GM12878 (cell line): ENCODE measurements at regions not wholly inside any gene's neighbourhood (a gene's known extent, or its start where the extent isn't known, plus 50 kb on each side); places are given as distances from the start of the nearest gene placed in this dataset.

ENCODE experiments used
- ATAC-seq: fragments of 200-7000 bp; cut with Tn5 transposase; 3 replicates; pipeline ENCODE4 v1.9.1; 2020; ENCODE audit warnings: mild to moderate bottlenecking, moderate library complexity
- BruUV-seq: library from RNA; stranded (reverse); fragments of 400-500 nt; replicated peaks from 2 replicates; lab custom pipeline; 2021; lab: Mats Ljungman, UMichigan
- CTCF ChIA-PET: fragments of 300-600 bp; sonication (Branson Sonifier 250); formaldehyde crosslinking; extraction: SDS; loops from one replicate; lab custom pipeline; 2021; ENCODE audit warnings: inconsistent platforms; lab: Yijun Ruan, JAX
- POLR2A ChIA-PET: fragments of 350-600 bp; formaldehyde crosslinking; extraction: SDS; loops from one replicate; lab custom pipeline; 2021; ENCODE audit warnings: inconsistent platforms; lab: Charles Lee
- RAD21 ChIA-PET: fragments of 300-600 bp; sonication (Branson Sonifier 250); formaldehyde crosslinking; loops from one replicate; lab custom pipeline; 2023; ENCODE audit warnings: antibody characterized with exemption; ENCODE audit not compliant: unreplicated experiment; lab: Charles Lee
- SMC1A ChIA-PET: fragments of 300-600 bp; sonication (Branson Sonifier 250); formaldehyde crosslinking; loops from one replicate; lab custom pipeline; 2023; ENCODE audit not compliant: unreplicated experiment, uncharacterized antibody; lab: Charles Lee
- DNase-seq: peaks from one replicate; pipeline ENCODE4 v3.0.0-alpha.2; 2011; ENCODE audit warnings: low read depth, low spot score
- FAIRE-seq: peaks from 3 replicates; lab custom pipeline; 2011; peaks lifted over from hg19 to GRCh38; lab: Jason Lieb, UNC
- H2AFZ ChIP-seq: 2 replicates; pipeline ENCODE4 v1.6.0; 2011; ENCODE audit warnings: low read depth, low read length, control low read depth; ENCODE audit not compliant: control insufficient read depth
- H3K27ac ChIP-seq: 2 replicates; pipeline ENCODE4 v1.5.1; 2011; ENCODE audit warnings: control low read depth; ENCODE audit not compliant: control insufficient read depth, insufficient read depth
- H3K27me3 ChIP-seq, 2 experiments: replicated peaks in 1 of 2; 2 replicates each; pipeline versions ENCODE4 v1.6.0 to v1.6.1; 2011; ENCODE audit warnings: low read length in 1 of 2; ENCODE audit not compliant: control insufficient read depth in 2 of 2, insufficient read depth in 2 of 2
- H3K36me3 ChIP-seq, 2 experiments: 2 replicates each; pipeline ENCODE4 v1.5.1; 2011; ENCODE audit warnings: low read length in 1 of 2; ENCODE audit not compliant: control insufficient read depth in 2 of 2, insufficient read depth in 2 of 2
- H3K4me1 ChIP-seq: 2 replicates; pipeline ENCODE4 v1.6.1; 2011; ENCODE audit warnings: mild to moderate bottlenecking, low read length, moderate library complexity, mixed read lengths; ENCODE audit not compliant: control insufficient read depth, insufficient read depth
- H3K4me2 ChIP-seq: 2 replicates; pipeline ENCODE4 v1.6.0; 2011; ENCODE audit warnings: control low read depth; ENCODE audit not compliant: control insufficient read depth, insufficient read depth
- H3K4me3 ChIP-seq: fragments of 200-600 bp; sonication (generic); 2 replicates; pipeline ENCODE4 v1.5.1; 2016
- H3K79me2 ChIP-seq: 2 replicates; pipeline ENCODE4 v1.6.0; 2011; ENCODE audit warnings: low read length; ENCODE audit not compliant: control insufficient read depth, insufficient read depth
- H3K9ac ChIP-seq: 2 replicates; pipeline ENCODE4 v1.8.0; 2011; ENCODE audit warnings: low read length, control low read depth, mixed read lengths; ENCODE audit not compliant: control insufficient read depth, insufficient read depth
- H3K9me3 ChIP-seq: replicated peaks from 3 replicates; pipeline ENCODE4 v1.5.1; 2011; ENCODE audit warnings: mild to moderate bottlenecking, low read length; ENCODE audit not compliant: control insufficient read depth, insufficient read depth
- H4K20me1 ChIP-seq: 2 replicates; pipeline ENCODE4 v1.6.0; 2011; ENCODE audit not compliant: control insufficient read depth, insufficient read depth
- ATF7 ChIP-seq: fragments of 450-650 bp; IDR thresholded peaks from 2 replicates; pipeline ENCODE4 v1.6.1; 2016; ENCODE audit warnings: low read depth, mild to moderate bottlenecking
- IKZF2 ChIP-seq, 2 experiments: fragments of 450-650 bp; IDR thresholded peaks; 2 replicates each; pipeline ENCODE4 v1.6.1; 2017; ENCODE audit warnings: mild to moderate bottlenecking in 2 of 2, moderate library complexity in 2 of 2
- KAT2A ChIP-seq: conservative IDR thresholded peaks from 2 replicates; pipeline ENCODE4 v1.6.1; 2011; ENCODE audit warnings: low read depth, low read length; ENCODE audit not compliant: control insufficient read depth
- NBN ChIP-seq: fragments of 450-650 bp; IDR thresholded peaks from 2 replicates; pipeline ENCODE4 v1.6.1; 2016
- NFYB ChIP-seq: IDR thresholded peaks from 2 replicates; pipeline ENCODE4 v1.6.1; 2011; ENCODE audit warnings: low read depth, mild to moderate bottlenecking, low read length, improper control_type of control experiment, moderate library complexity; ENCODE audit not compliant: insufficient read depth
- SIX5 ChIP-seq: IDR thresholded peaks from 2 replicates; pipeline ENCODE4 v1.6.1; 2011; ENCODE audit warnings: mild to moderate bottlenecking, low read depth, low read length, moderate library complexity; ENCODE audit not compliant: severe bottlenecking
- SRF ChIP-seq, 2 experiments: IDR thresholded peaks; 2 replicates each; pipeline ENCODE4 v1.6.1; 2011; ENCODE audit warnings: low read depth in 2 of 2, low read length in 2 of 2, mild to moderate bottlenecking in 1 of 2, moderate library complexity in 1 of 2
- YY1 ChIP-seq: IDR thresholded peaks from 2 replicates; pipeline ENCODE4 v1.6.1; 2011; ENCODE audit warnings: low read depth, mild to moderate bottlenecking, low read length
- ZBED1 ChIP-seq: IDR thresholded peaks from 2 replicates; pipeline ENCODE4 v1.6.1; 2016; ENCODE audit warnings: borderline replicate concordance
- WGBS: methylation state at CpG from one replicate; pipeline ENCODE4 v1.1.6; 2016; ENCODE audit warnings: low lambda C conversion rate; ENCODE audit not compliant: insufficient replicate concordance, insufficient coverage; ENCODE audit errors: missing lambda C conversion rate; 5-methylcytosine and 5-hydroxymethylcytosine counted together
- in situ Hi-C: fragments of 300-500 bp; cut with MboI; formaldehyde crosslinking; loops from 9 replicates; pipeline ENCODE4 v1.14.3; 2018; ENCODE audit warnings: mixed read lengths
- intact Hi-C: fragments of 100-400 bp; cut with micrococcal nuclease; formaldehyde crosslinking; loops from one replicate; pipeline ENCODE4 v1.14.2; 2022; ENCODE audit not compliant: unreplicated experiment
- TF ChIP-seq, protein P1 (sequence below): fragments of 450-650 bp; IDR thresholded peaks from 2 replicates; pipeline ENCODE4 v1.6.1; 2016; ENCODE audit warnings: mild to moderate bottlenecking, moderate library complexity, borderline replicate concordance
- TF ChIP-seq, protein P2 (sequence below): fragments of 450-650 bp; conservative IDR thresholded peaks from 2 replicates; pipeline ENCODE4 v1.6.1; 2017; ENCODE audit warnings: mild to moderate bottlenecking, moderate library complexity
- TF ChIP-seq, protein P3 (sequence below): IDR thresholded peaks from 2 replicates; pipeline ENCODE4 v1.6.1; 2011; ENCODE audit warnings: mild to moderate bottlenecking, low read depth, low read length, moderate library complexity; ENCODE audit not compliant: insufficient replicate concordance
- TF ChIP-seq, protein P4 (sequence below): fragments of 450-650 bp; IDR thresholded peaks from 2 replicates; pipeline ENCODE4 v1.6.1; 2017; ENCODE audit warnings: mild to moderate bottlenecking, moderate library complexity

DNA sequence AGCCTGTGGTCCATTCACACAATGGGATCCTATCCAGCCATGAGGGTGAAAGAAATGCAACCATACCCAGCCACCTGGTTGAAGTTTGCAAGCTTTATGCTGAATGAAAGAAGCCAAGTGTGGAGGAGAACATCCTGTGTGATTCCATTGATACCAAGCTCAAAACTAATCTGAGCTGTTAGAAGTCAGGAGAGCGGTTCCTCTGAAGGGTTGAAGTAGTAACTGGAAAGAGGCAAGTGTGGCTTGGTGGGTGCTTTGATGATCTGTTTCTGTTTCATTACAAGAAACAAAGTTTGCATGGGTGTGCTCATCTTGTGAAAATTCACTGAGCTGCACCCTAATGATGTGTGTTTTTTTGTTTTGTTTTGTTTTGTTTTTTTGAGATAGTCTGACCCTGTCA is 99.4 kb downstream of the SALL1 start:
- Histone ChIP-seq H3K4me1 (no peaks in the 10 kb centered on the region), H3K36me3 (no peaks in the 10 kb centered on the region), H3K27me3 (no peaks in the 10 kb centered on the region), H3K79me2 (no peaks in the 10 kb centered on the region), H3K9me3 (no peaks in the 10 kb centered on the region), H3K27ac (no peak overlapping the region), H3K9ac (no peak overlapping the region), H3K4me2 (no peak overlapping the region), H2AFZ (no peak overlapping the region), H3K4me3 (no peak overlapping the region), H4K20me1 (no peaks in the 10 kb centered on the region)
- BruUV-seq, result no TSS peak
- ChIA-PET RAD21 (no interaction called here), POLR2A (no interaction called here), SMC1A (no interaction called here), CTCF (interaction anchor here (1.4 kb wide), 1 partner anchor 18 kb away, joined by 3 read pairs; no protein-coding TSS in a partner anchor)
- no peak for DNase-seq
- WGBS, result 6% methylated on average over 1 of the region's 1 CpG
- FAIRE-seq, result no peak
- intact Hi-C loops (no loop called here), in situ Hi-C loops (no loop called here)
- no peak for ATAC-seq
- TF ChIP-seq, protein P1, sequence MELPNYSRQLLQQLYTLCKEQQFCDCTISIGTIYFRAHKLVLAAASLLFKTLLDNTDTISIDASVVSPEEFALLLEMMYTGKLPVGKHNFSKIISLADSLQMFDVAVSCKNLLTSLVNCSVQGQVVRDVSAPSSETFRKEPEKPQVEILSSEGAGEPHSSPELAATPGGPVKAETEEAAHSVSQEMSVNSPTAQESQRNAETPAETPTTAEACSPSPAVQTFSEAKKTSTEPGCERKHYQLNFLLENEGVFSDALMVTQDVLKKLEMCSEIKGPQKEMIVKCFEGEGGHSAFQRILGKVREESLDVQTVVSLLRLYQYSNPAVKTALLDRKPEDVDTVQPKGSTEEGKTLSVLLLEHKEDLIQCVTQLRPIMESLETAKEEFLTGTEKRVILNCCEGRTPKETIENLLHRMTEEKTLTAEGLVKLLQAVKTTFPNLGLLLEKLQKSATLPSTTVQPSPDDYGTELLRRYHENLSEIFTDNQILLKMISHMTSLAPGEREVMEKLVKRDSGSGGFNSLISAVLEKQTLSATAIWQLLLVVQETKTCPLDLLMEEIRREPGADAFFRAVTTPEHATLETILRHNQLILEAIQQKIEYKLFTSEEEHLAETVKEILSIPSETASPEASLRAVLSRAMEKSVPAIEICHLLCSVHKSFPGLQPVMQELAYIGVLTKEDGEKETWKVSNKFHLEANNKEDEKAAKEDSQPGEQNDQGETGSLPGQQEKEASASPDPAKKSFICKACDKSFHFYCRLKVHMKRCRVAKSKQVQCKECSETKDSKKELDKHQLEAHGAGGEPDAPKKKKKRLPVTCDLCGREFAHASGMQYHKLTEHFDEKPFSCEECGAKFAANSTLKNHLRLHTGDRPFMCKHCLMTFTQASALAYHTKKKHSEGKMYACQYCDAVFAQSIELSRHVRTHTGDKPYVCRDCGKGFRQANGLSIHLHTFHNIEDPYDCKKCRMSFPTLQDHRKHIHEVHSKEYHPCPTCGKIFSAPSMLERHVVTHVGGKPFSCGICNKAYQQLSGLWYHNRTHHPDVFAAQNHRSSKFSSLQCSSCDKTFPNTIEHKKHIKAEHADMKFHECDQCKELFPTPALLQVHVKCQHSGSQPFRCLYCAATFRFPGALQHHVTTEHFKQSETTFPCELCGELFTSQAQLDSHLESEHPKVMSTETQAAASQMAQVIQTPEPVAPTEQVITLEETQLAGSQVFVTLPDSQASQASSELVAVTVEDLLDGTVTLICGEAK, result no peak
- TF ChIP-seq, protein P2, sequence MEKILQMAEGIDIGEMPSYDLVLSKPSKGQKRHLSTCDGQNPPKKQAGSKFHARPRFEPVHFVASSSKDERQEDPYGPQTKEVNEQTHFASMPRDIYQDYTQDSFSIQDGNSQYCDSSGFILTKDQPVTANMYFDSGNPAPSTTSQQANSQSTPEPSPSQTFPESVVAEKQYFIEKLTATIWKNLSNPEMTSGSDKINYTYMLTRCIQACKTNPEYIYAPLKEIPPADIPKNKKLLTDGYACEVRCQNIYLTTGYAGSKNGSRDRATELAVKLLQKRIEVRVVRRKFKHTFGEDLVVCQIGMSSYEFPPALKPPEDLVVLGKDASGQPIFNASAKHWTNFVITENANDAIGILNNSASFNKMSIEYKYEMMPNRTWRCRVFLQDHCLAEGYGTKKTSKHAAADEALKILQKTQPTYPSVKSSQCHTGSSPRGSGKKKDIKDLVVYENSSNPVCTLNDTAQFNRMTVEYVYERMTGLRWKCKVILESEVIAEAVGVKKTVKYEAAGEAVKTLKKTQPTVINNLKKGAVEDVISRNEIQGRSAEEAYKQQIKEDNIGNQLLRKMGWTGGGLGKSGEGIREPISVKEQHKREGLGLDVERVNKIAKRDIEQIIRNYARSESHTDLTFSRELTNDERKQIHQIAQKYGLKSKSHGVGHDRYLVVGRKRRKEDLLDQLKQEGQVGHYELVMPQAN, result no peak
- TF ChIP-seq ZBED1 (no peak), YY1 (no peak), NFYB (no peak), NBN (no peak), IKZF2 (IDR thresholded peaks at IDR 0.05) (no peak), SRF (IDR thresholded peaks at IDR 0.05; ENCODE audit: low read depth in 2 of 2, low read length in 2 of 2) (no peak), ATF7 (no peak), SIX5 (no peak), KAT2A (no peak)
- TF ChIP-seq, protein P3, sequence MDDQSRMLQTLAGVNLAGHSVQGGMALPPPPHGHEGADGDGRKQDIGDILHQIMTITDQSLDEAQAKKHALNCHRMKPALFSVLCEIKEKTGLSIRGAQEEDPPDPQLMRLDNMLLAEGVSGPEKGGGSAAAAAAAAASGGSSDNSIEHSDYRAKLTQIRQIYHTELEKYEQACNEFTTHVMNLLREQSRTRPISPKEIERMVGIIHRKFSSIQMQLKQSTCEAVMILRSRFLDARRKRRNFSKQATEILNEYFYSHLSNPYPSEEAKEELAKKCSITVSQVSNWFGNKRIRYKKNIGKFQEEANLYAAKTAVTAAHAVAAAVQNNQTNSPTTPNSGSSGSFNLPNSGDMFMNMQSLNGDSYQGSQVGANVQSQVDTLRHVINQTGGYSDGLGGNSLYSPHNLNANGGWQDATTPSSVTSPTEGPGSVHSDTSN, result no peak
- TF ChIP-seq, protein P4, sequence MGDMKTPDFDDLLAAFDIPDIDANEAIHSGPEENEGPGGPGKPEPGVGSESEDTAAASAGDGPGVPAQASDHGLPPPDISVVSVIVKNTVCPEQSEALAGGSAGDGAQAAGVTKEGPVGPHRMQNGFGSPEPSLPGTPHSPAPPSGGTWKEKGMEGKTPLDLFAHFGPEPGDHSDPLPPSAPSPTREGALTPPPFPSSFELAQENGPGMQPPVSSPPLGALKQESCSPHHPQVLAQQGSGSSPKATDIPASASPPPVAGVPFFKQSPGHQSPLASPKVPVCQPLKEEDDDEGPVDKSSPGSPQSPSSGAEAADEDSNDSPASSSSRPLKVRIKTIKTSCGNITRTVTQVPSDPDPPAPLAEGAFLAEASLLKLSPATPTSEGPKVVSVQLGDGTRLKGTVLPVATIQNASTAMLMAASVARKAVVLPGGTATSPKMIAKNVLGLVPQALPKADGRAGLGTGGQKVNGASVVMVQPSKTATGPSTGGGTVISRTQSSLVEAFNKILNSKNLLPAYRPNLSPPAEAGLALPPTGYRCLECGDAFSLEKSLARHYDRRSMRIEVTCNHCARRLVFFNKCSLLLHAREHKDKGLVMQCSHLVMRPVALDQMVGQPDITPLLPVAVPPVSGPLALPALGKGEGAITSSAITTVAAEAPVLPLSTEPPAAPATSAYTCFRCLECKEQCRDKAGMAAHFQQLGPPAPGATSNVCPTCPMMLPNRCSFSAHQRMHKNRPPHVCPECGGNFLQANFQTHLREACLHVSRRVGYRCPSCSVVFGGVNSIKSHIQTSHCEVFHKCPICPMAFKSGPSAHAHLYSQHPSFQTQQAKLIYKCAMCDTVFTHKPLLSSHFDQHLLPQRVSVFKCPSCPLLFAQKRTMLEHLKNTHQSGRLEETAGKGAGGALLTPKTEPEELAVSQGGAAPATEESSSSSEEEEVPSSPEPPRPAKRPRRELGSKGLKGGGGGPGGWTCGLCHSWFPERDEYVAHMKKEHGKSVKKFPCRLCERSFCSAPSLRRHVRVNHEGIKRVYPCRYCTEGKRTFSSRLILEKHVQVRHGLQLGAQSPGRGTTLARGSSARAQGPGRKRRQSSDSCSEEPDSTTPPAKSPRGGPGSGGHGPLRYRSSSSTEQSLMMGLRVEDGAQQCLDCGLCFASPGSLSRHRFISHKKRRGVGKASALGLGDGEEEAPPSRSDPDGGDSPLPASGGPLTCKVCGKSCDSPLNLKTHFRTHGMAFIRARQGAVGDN, result no peak
